ENCODE measurements at regions not wholly inside any gene's neighbourhood (a gene's known extent, or its start where the extent isn't known, plus 50 kb on each side); places are given as distances from the start of the nearest gene placed in this dataset.

DNA sequence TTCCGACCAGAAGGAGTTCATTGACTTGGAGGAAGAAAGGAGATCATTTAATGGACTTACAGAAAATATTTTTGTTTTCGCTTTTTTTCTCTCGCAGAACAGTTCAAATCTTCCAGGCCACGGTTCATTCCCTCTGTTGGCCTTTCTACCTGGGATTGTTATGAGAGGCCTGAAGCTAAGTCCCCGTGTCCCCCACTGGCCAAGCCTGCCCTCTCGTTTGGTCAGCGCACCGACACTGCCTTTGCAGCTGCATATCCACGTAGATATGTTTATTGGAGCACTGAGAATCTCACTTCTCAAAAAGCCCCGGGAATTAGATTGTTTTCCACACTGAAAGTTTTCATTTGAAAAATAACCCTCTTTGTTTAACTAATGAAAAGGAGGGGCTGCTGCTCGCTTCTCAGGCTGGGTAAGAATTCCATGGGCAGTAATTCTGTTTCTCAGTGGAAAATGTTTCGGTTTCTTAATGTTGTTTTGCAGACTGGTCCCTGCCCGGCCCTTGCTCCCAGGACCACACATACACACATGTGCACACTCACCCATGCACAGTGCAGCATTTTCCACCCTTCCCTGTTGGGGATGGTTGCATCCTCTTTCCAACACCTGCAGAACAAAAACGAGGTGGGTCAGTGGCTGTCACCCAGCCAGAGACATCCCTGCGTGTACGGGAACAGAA lies 655.7 kb downstream of the BNC2 start:
- TF ChIP-seq, protein P1, sequence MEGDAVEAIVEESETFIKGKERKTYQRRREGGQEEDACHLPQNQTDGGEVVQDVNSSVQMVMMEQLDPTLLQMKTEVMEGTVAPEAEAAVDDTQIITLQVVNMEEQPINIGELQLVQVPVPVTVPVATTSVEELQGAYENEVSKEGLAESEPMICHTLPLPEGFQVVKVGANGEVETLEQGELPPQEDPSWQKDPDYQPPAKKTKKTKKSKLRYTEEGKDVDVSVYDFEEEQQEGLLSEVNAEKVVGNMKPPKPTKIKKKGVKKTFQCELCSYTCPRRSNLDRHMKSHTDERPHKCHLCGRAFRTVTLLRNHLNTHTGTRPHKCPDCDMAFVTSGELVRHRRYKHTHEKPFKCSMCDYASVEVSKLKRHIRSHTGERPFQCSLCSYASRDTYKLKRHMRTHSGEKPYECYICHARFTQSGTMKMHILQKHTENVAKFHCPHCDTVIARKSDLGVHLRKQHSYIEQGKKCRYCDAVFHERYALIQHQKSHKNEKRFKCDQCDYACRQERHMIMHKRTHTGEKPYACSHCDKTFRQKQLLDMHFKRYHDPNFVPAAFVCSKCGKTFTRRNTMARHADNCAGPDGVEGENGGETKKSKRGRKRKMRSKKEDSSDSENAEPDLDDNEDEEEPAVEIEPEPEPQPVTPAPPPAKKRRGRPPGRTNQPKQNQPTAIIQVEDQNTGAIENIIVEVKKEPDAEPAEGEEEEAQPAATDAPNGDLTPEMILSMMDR (IDR thresholded peaks at IDR 0.05 in 2 of 3, conservative IDR thresholded peaks at IDR 0.05 in 1 of 3; ENCODE audit: borderline replicate concordance in 1 of 3, insufficient read depth in 1 of 3, low read depth in 2 of 3, low read length in 2 of 3): no peak
- no peak for TF ChIP-seq EZH2 (IDR thresholded peaks at IDR 0.05)
- TF ChIP-seq ZNF274 (IDR thresholded peaks at IDR 0.05; ENCODE audit: low read depth, low read length): no peak
